Kidney capillary endothelial cell (primary cell): ENCODE measurements at regions not wholly inside any gene's neighbourhood (a gene's known extent, or its start where the extent isn't known, plus 50 kb on each side); places are given as distances from the start of the nearest gene placed in this dataset.
"Not testable (repeated sequence)": the region's sequence is repeated elsewhere in the genome, so short reads cannot be mapped to it uniquely, and the experiment has no call there.

Source experiments
- DNase-seq: peaks from one replicate; pipeline ENCODE4 v3.0.0-alpha.2; 2018; ENCODE audit warnings: low spot score

DNA sequence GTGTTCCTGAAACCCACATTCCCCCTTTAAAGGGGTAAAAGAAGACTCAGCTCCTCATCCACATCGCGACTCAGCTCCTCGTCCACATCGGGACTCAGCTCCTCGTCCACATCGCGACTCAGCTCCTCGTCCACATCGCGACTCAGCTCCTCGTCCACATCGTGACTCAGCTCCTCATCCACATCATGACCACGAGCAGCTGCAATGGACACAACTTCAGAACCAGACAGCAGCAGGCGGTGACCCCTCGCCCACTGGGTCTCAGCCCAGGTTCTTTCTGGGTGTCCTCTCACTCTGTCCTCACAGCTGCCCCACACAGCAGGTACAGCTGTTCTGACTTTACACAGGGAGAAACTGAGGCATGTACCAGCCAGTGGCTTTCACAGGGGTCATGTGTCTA is 163.5 kb upstream of the SALL3 start:
- DNase-seq, result no peak

- no peak for DNase-seq
Observed at GRCh38 chr18:78816916-78817315, 162.7 kb upstream of the SALL3 start.

- no peak for DNase-seq
Observed at GRCh38 chr18:78818495-78818894, 161.1 kb upstream of the SALL3 start.

- DNase-seq, result no peak
Observed at GRCh38 chr18:78818961-78819360, 160.7 kb upstream of the SALL3 start.

DNA sequence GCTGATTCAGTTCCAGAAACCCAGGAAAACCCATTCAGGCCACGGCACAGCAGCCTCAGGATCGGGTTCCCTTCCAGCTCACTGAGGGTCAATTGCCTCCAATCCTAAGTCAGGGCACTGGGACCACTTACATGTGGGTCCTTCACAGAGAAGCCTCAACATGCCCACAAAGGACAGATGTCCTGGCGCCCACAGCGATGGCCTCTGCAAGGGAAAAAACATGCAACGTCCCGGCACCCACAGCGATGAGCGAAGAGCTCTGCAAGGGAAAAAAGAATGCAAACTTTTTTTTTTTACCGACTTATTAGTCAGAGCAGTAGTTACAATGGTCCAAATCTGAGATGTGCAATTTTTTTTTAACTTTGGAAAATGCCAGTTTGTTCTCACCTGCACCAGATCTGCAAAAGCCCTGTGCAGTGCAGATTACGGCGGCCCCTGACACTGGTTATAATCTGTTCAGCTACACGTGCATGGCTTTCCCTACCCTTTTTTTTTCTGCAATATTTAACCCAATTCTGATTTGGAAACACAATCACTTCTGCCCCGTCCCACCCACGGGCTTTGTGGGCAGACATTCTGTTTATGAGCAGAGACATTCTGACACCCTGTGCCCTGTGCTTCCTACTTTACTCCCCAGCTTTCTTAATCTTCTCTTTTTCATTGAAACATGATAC is 159.3 kb upstream of the SALL3 start:
- DNase-seq, result no peak

DNA sequence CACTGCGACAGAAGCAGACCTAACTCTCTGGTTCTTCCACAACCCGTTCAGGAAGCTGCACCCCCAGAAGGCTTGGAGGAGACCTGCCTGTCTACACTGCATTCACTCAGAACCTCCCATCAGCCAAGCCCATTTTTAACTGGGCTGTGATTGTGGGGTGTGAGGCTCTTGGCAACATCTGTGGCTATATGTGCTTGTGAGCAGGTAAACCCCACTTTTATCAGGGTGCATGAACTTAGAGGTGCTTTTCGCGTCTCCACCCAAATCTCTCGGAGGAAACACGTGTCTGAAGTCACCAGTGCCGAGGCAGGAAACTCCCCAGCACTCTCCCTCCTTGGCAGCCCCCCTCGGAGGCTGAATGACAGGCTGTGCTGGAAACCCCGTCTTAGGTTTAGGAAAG is 158.2 kb upstream of the SALL3 start:
- DNase-seq, result no peak

DNA sequence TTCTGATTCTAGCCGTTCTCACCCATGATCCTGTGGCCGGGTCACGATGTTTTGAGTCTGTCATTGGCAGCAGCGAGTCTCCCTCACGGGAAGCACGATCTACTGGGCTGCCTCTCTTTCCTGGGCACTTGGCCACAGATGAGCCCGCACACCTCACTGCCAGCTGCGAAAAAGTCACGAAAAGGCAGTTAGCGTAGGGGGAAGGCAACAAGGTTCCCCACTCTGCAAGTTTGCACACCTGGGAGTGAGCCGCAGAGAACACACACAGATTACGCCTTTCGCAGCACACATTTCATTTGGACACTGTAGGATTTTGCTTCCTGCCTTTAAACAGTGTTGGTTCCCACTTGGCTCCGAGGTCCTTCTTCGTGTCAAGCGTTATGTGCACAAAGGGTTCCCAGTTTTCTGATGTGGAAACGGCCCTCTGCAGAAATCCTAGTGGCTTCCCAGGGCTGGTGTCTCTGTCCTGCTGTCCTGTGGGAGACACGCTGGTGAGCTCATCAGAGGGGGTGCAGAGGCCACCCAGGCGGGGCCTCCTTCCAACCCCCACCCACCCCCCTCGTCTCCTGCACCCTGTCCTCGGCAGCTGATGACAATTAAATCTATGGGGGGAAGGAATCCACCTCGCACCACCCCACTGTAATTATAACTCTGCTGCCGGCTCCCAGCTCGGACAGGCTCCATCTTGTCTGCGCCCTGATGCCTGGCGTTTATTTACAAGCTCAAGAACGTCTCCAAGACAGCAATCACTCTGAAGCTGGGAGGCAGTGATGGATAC is 157.3 kb upstream of the SALL3 start:
- no peak for DNase-seq

DNA sequence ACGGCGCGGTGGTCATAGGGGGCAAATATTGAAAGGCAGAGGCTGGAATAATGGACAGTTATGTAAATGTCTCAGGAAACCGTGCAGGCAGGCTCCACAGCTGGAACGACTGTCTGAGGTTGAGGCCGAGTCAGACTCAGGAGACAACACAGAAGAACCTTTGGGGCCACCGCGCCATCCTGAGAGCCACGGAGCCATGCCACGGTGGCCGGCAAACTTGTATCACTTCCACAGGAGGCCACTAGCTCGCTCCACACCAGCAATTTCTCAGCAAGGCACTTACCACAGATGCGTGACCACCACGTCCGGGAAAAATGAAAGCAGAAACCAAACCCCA is 156.7 kb upstream of the SALL3 start:
- DNase-seq, result no peak

DNA sequence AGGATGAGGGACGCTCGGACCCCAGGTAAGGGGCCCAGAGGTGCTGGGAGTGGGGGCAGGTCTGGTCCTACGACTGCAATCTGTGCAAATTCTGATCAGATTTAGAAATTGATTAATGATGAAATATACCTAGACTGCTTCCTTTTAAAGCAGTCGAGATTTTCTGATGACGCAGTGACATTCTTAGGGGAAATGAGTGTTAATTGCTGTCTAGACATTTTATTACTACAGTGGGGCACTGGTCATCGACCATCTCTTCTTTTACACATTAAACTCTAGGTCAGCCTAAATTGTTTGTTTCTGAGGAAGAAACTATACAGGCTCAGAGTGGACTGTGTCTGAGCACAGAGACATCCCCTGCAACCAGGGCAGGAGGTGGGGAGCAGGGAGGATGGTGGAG is 154.4 kb upstream of the SALL3 start:
- no peak for DNase-seq

DNA sequence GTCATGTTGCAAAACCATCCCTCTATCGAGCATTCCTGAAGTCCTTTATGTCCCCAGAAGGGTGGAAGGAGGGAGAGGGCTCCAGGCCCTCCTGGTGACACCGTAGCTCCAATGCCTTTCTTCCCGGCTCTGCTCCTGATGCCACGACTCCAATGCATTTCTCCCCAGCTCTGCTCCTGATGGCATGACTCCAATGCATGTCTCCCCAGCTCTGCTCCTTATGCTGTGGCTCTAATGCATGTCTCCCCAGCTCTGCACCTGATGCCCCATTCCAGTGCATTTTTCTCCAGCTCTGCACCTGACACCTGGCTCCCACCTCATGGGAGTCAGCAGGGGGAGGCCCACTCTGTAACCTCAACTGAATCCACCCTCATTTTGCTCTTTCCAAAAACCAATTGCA is 153.0 kb upstream of the SALL3 start:
- no peak for DNase-seq

GRCh38 chr18:78827141-78827540 is 152.5 kb upstream of the SALL3 start:
- DNase-seq, result no peak

GRCh38 chr18:78828131-78828530 is 151.5 kb upstream of the SALL3 start:
- DNase-seq, result no peak

GRCh38 chr18:78829026-78829425 is 150.6 kb upstream of the SALL3 start:
- not testable (repeated sequence) for DNase-seq

DNA sequence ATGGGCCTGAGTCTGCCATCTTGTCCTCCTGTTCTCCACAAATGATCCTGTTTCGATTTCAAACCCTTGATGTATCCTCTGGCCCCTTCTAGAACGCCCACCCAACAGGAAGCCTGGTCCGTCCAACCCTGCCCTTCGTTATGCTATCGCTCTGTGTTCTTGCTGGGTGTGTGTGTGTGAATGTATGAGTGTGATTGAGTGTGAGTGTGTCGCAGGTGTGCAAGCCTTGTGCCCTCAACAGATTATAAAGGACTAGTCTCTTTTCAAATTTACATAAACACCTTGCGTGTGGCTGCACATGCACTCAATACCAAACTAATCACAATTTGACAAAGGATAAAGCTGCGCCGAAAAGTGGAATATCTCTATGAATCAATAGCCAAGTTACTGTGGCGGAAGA is 149.5 kb upstream of the SALL3 start:
- no peak for DNase-seq

- no peak for DNase-seq
Observed at GRCh38 chr18:78830826-78831225, 148.8 kb upstream of the SALL3 start.

DNA sequence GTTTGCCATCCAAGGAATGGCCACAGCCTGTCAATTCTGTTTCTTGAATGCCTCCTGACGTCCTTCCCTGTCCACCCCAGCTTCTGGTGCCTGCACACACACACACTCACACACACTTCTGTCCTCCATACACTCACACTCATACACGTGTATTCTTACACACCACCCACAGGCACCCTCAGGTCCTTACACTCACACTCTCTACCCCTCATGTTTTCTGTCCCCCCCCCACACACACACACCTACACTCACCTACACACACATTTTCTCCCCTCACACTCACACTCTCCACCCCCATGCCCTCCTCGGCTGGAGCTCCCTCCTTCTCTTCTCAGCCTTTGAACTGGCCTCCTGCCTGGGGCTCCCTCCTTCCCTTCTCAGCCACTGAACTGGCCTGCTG is 148.0 kb upstream of the SALL3 start:
- DNase-seq, result no peak

DNA sequence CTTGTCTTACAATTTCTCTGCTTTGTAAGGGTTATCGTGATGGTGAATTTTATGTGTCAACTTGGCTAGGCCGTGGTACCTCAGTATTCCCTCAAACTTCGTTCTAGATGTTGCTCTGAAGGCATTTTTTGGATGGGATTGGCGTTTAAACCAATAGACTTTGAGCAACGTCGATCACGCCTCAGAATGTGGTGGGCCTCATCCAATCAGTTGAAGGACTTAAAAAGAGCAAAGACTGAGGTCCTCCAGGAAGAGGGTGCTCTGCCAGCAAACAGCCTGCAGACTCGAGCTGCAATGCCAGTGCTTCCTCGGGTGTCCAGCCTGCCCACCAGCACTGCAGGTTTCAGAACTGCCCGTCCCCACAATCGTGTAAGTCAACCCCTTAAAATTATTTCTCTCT is 145.8 kb upstream of the SALL3 start:
- no peak for DNase-seq

- no peak for DNase-seq
Observed at GRCh38 chr18:78836838-78837237, 142.8 kb upstream of the SALL3 start.

DNA sequence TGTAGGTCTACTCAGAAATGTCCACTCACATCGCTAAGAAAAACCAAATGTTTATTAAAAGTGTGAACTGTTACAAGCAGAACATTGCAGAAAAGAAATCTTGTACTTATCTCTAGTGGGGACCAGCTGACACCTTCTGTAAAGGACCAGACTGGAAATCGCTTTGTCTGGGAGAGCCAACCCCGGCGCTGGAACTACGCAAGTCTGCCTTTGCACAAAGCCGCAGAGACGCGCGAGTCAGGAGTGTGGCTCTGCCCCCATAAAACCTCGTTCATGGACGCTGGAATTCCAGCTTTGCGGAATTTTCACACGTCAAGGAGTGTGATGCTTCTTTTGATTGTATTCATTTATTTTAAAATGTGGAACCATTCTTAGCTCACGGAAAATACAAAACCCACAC is 141.9 kb upstream of the SALL3 start:
- no peak for DNase-seq

- no peak for DNase-seq
Observed at GRCh38 chr18:78838183-78838582, 141.4 kb upstream of the SALL3 start.

- no peak for DNase-seq
Observed at GRCh38 chr18:78849046-78849445, 130.6 kb upstream of the SALL3 start.

DNA sequence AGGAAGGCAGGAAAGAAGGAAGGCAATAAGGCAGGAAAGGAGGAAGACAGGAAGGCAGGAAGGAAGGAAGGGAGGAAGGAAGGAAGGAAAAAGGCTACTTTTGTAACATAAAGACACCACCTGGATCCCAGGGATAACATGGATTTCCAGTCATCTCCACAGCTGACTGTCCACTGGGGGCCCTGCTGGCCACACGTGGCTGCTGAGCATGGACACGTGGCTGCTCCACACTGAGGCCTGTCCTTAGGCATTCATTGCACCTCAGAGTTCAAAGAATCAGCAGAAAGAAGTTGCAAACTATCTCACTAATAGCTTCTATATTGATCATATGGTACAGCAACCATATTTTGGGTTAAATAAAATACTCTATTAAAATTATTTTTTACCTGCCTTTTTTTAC is 130.2 kb upstream of the SALL3 start:
- DNase-seq, result no peak

DNA sequence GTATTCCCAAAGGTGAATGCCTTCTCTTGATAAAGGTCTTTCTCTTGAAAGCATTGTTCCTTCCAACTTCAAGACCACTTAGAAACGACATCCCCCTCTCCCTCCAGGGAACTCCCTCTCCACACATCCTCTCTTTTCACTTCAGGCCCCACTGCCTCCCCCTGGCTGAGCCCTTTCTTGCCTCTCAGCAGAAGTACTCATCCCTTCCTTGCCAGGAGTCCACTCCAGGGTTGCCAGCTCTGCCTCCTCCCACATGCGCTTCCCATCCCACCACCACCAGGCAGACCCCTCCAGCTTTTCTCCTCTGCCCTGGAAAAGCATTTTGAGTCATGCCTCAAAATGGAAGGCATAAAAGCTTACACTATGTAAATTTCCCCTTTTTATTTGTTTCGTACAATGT is 126.3 kb upstream of the SALL3 start:
- DNase-seq, result no peak

- DNase-seq, result no peak
Observed at GRCh38 chr18:78855188-78855587, 124.4 kb upstream of the SALL3 start.
